Heart left ventricle (tissue), 16 donors: ENCODE measurements at regions not wholly inside any gene's neighbourhood (a gene's known extent, or its start where the extent isn't known, plus 50 kb on each side); places are given as distances from the start of the nearest gene placed in this dataset.

Experiments used
- ATAC-seq, 4 donors: fragments of 200-7000 bp; cut with Tn5 transposase; one replicate each; pipeline ENCODE4 v1.9.1; 2020 to 2022; ENCODE audit warnings: moderate library complexity in 4 of 4, mild to moderate bottlenecking in 3 of 4, moderate number of reproducible peaks in 1 of 4
- DNase-seq, 5 donors: peaks; one replicate each; pipeline ENCODE4 v3.0.0-alpha.2; 2020
- H3K27ac ChIP-seq, 12 donors: fragments of 200-600 bp; sonication (generic) in 4 of 12; one replicate each; pipeline versions ENCODE4 v1.5.0 to v1.8.0; 2016 to 2022; ENCODE audit warnings: mild to moderate bottlenecking in 2 of 12
- H3K27me3 ChIP-seq, 9 donors: fragments of 200-600 bp; sonication (generic) in 2 of 9; one replicate each; pipeline versions ENCODE4 v1.5.1 to v1.8.0; 2016 to 2022; ENCODE audit warnings: mild to moderate bottlenecking in 3 of 9
- H3K36me3 ChIP-seq, 9 donors: fragments of 200-600 bp; sonication (generic) in 2 of 9; one replicate each; pipeline versions ENCODE4 v1.5.0 to v1.8.0; 2018 to 2022; ENCODE audit warnings: mild to moderate bottlenecking in 2 of 9
- H3K4me1 ChIP-seq, 12 donors: fragments of 200-600 bp; sonication (generic) in 4 of 12; one replicate each; pipeline versions ENCODE4 v1.5.0 to v1.8.0; 2016 to 2022; ENCODE audit warnings: mild to moderate bottlenecking in 3 of 12
- H3K4me3 ChIP-seq, 12 donors: fragments of 200-600 bp; sonication (generic) in 4 of 12; one replicate each; pipeline versions ENCODE4 v1.5.0 to v1.8.0; 2017 to 2022; ENCODE audit warnings: mild to moderate bottlenecking in 9 of 12, moderate library complexity in 4 of 12
- H3K9me3 ChIP-seq, 12 donors: fragments of 200-600 bp; sonication (generic) in 4 of 12; one replicate each; pipeline versions ENCODE4 v1.5.0 to v1.8.0; 2016 to 2022; ENCODE audit warnings: mild to moderate bottlenecking in 1 of 12
- POLR2A ChIP-seq, 2 donors: fragments of 450-650 bp; IDR thresholded peaks; one replicate each; pipeline ENCODE4 v1.6.1; 2017; ENCODE audit warnings: antibody characterized with exemption in 2 of 2, mild to moderate bottlenecking in 2 of 2, moderate library complexity in 2 of 2
- WGBS, 4 donors: extraction: QIAGEN DNeasy Blood & Tissue Kit in 2 of 4; methylation state at CpG; one replicate each; pipeline versions ENCODE4 v1.1.5 to v1.1.7; 2013 to 2018; 5-methylcytosine and 5-hydroxymethylcytosine counted together
- intact Hi-C, 10 donors: fragments of 100-400 bp; cut with DNase I; formaldehyde crosslinking; loops; one replicate each; pipeline versions ENCODE4 v1.11.1 to v1.14.2; 2022
- TF ChIP-seq, protein P1 (sequence below), 12 donors: fragments of 200-600 bp; sonication (generic) in 4 of 12; IDR thresholded peaks; one replicate each; pipeline versions ENCODE4 v1.5.0 to v1.8.0; 2018 to 2022; ENCODE audit warnings: antibody characterized with exemption in 12 of 12, mild to moderate bottlenecking in 5 of 12
- donor health status: ischemic (EF 13 %, LVEDD 7.1; RV severe dilation, severe dysfunction).
- donor health status: healthy with polysubstance abuse.
- donor health status: DM: no; HTN: yes; CAD: no.
- donor health status: DM: no; HTN: no; CAD: no.
- donor health status: ischemic (EF 25% LVEDD 6.9; RV normal size, moderate dysfunction).
- donor health status: ischemic (EF 25% LVEDD 5.7; RV mildly dilated, moderate dysfunction).
- donor health status: healthy.
- donor health status: DM: yes; HTN: yes; CAD: no.
- donor health status: ischemic (EF 35%, LVEDD 5.7; RV mildly dilated, moderate dysfunction).
- donor health status: nonischemic (EF 11% LVEDD 7.7; RV severe dilation, severe dysfunction).
- donor health status: DM: yes; HTN: yes; CAD: no.
- donor health status: PGD.
- donor health status: ischemic (EF 29% LVEDD 5.4; RV normal size, mild dysfunction).
- donor health status: nonischemic (EF 23%, LVEDD 6.1; RV moderate dilation, normal function).

DNA sequence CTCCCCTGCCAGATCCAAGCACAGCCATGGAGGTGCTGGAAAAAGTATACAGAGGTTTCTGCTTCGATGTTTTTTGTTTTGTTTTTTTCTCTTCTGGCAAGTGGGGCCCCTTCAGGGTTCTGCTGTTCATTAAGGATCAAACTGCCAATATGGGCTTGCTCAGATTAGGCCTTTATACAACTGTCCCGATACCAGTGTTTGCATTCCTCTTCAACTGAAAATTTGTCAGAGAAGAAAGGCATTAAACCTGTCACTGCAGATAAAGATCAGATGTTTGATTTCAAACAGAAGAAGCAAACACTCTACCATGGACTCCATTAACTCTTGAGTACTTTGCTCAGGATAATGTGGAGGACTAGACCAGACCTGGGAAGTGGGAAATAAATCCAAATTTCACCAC lies 396.0 kb upstream of the SMIM21 start:
- 46 to 74% (median 60%) methylated on average over 2 of the region's 2 CpGs for WGBS, 4 donors
- intact Hi-C loops = no loop called here
- no peaks in the 10 kb centered on the region for H3K4me1 ChIP-seq
- ATAC-seq (no peak), DNase-seq (no peak)
- TF ChIP-seq POLR2A (IDR thresholded peaks at IDR 0.05) = no peak
- TF ChIP-seq, protein P1, sequence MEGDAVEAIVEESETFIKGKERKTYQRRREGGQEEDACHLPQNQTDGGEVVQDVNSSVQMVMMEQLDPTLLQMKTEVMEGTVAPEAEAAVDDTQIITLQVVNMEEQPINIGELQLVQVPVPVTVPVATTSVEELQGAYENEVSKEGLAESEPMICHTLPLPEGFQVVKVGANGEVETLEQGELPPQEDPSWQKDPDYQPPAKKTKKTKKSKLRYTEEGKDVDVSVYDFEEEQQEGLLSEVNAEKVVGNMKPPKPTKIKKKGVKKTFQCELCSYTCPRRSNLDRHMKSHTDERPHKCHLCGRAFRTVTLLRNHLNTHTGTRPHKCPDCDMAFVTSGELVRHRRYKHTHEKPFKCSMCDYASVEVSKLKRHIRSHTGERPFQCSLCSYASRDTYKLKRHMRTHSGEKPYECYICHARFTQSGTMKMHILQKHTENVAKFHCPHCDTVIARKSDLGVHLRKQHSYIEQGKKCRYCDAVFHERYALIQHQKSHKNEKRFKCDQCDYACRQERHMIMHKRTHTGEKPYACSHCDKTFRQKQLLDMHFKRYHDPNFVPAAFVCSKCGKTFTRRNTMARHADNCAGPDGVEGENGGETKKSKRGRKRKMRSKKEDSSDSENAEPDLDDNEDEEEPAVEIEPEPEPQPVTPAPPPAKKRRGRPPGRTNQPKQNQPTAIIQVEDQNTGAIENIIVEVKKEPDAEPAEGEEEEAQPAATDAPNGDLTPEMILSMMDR (IDR thresholded peaks at IDR 0.05) = no peak
- H3K4me3 ChIP-seq = no peak overlapping the region
- H3K27ac ChIP-seq = peak overlapping the region in 1 of 12 donors; percentile 68
- H3K9me3 ChIP-seq = no peaks in the 10 kb centered on the region
- no peaks in the 10 kb centered on the region for H3K27me3 ChIP-seq
- no peaks in the 10 kb centered on the region for H3K36me3 ChIP-seq

DNA sequence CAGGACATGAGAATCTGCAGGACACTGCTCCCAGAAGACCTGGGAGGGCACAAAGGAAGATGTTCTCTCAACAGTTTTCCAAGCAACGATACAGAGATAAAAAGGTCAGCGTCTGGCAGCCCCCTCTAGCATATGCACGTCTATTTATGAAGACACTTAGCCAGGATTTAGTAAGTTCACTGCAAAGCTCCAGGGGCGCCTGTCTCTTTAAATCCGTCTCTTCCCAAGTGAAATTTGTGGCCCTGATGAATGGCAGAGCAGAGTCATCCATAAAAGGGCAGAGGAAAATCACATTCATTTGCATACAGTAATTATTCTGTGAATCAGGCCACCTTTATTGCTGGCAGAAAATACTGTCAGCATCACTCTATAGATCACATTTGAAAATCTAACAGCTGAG lies 390.9 kb upstream of the SMIM21 start:
- no peak overlapping the region for H3K27ac ChIP-seq
- ATAC-seq (no peak), DNase-seq (no peak)
- peaks cover 0 to 7% (median 0%) of the 10 kb centered on the region in 9 donors for H3K27me3 ChIP-seq
- no peaks in the 10 kb centered on the region for H3K4me1 ChIP-seq
- H3K36me3 ChIP-seq = no peaks in the 10 kb centered on the region
- intact Hi-C loops = no loop called here
- 38 to 48% (median 41%) methylated on average over 5 of the region's 5 CpGs for WGBS, 4 donors
- no peak overlapping the region for H3K4me3 ChIP-seq
- TF ChIP-seq POLR2A (IDR thresholded peaks at IDR 0.05) = no peak
- TF ChIP-seq, protein P1 (IDR thresholded peaks at IDR 0.05) = no peak
- H3K9me3 ChIP-seq = no peaks in the 10 kb centered on the region

DNA sequence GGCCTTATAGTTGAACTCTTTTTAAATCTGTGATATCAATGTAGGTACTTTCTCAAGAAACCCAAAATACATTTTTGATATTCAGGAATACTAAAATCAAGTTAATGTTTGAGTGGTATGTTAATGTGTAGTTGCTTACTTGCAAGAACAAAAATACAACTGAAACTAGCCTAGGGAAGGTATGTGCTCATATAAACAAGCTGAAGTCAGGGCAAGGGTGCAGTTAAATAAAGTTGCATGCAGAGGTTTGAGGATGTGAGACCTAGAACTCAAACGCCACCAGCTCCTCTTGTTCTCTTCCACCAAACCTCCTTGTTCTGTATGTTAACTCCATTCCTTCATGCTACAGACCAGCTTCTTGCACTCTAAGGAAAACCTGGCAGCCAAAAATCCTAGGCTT lies 388.3 kb upstream of the SMIM21 start:
- H3K27ac ChIP-seq = no peak overlapping the region
- no peaks in the 10 kb centered on the region for H3K36me3 ChIP-seq
- peaks cover 0 to 7% (median 0%) of the 10 kb centered on the region in 9 donors for H3K27me3 ChIP-seq
- no peak for TF ChIP-seq POLR2A (IDR thresholded peaks at IDR 0.05)
- TF ChIP-seq, protein P1 (IDR thresholded peaks at IDR 0.05) = no peak
- no peaks in the 10 kb centered on the region for H3K9me3 ChIP-seq
- no peaks in the 10 kb centered on the region for H3K4me1 ChIP-seq
- DNase-seq (no peak), ATAC-seq (no peak)
- intact Hi-C loops = no loop called here
- H3K4me3 ChIP-seq = no peak overlapping the region
- 79 to 86% (median 86%) methylated on average over 1 of the region's 1 CpG for WGBS, 4 donors

DNA sequence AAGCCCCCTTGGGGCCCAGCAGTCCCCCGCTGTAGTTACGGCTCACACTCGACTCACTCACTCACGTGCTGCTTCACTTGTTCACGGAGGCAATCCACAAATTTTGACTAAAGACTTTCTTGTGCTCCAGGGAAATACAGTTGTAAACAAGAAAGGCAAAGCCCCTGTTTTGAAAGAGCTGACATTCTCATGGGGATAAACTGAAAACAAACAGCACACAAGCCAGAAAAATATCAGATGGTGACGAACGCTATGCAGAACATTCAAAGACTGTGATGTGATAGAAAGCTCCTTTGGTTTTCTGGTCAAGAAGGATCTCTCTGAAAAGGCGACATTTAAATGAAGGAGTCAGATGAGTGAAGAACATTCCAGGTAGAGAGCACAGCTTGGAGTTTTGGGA lies 385.3 kb upstream of the SMIM21 start:
- intact Hi-C loops = no loop called here
- H3K4me1 ChIP-seq = no peaks in the 10 kb centered on the region
- no peak for DNase-seq
- H3K4me3 ChIP-seq = no peak overlapping the region
- no peak for ATAC-seq
- no peak for TF ChIP-seq POLR2A (IDR thresholded peaks at IDR 0.05)
- TF ChIP-seq, protein P1 (IDR thresholded peaks at IDR 0.05) = no peak
- WGBS, 4 donors = 70 to 76% (median 73%) methylated on average over 8 of the region's 8 CpGs
- peaks cover 0 to 7% (median 0%) of the 10 kb centered on the region in 9 donors for H3K27me3 ChIP-seq
- no peak overlapping the region for H3K27ac ChIP-seq
- no peaks in the 10 kb centered on the region for H3K36me3 ChIP-seq
- no peaks in the 10 kb centered on the region for H3K9me3 ChIP-seq
